Activated T-cell treated with anti-CD3 and anti-CD28 coated beads for 1 hour (primary cell): ENCODE measurements at regions not wholly inside any gene's neighbourhood (a gene's known extent, or its start where the extent isn't known, plus 50 kb on each side); places are given as distances from the start of the nearest gene placed in this dataset.

Experiments used
- DNase-seq: peaks from one replicate; pipeline ENCODE4 v3.0.0-alpha.2; 2020; ENCODE audit warnings: low read depth

DNA sequence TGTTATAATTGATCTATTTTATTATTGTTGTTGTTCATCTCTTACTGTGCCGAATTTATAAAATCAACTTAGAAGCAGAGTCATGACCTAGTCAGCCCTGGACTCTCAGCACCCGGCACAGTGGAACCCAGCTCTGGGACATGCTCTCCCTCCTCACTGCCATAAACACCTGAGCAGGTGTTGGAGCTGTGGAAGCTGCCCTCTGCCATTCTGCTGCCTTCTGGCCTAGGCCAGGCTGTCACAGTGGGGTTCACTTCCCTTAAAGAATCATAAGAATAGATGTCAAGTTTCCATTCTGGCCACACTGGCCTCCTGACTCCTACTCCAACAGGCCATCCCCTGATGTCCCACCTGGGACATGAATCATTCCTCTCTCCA lies 192.2 kb downstream of the ZFP36L2 start:
- no peak for DNase-seq

DNA sequence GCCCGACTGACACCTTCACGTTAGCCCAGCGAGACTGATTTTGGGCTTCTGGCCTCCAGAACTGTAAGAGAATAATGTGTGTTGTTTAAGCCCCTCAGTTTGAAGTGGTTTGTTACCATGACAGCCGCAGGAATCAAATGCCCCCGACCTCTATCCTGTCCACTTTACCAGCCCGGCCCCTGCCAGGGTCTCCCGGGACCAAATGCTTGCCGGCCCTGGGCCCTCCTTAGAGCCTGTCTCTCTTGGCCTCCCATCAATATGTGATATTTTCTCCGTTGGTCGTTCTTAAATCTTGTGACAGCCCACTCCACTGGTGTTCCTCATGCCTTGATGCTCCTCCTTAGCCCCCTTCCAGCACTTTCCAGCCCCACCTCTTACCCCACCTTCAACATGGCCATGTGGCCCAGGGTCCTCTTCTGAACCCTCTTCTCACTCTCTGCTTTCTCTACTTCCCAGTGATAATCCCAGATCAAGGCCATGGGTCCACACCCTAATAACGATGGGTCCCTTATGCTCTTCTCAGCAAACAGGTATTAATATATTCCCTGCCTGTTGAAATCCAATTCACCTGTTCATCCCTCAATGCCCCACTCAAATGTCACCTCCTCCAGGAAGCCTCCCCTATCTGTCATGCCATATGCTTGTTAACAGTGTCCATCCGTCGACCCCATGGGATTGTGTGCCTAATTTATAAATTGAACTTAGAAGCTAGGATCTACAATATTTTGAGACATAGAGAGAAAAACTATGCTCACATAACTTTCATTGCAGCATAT lies 192.8 kb downstream of the ZFP36L2 start:
- no peak for DNase-seq

DNA sequence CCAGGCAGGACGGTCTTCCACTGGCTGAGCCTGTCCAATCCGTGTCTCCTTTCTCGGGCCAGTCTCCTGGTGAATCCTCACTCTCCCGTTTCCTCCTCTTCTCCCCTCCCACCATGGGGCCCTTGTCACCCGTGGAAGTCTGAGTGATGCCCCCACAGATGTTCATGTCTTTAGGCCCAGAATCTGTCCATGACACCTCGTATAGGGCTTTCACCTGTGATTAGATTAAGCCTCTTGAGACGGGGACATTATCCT lies 193.5 kb downstream of the ZFP36L2 start:
- DNase-seq = no peak

DNA sequence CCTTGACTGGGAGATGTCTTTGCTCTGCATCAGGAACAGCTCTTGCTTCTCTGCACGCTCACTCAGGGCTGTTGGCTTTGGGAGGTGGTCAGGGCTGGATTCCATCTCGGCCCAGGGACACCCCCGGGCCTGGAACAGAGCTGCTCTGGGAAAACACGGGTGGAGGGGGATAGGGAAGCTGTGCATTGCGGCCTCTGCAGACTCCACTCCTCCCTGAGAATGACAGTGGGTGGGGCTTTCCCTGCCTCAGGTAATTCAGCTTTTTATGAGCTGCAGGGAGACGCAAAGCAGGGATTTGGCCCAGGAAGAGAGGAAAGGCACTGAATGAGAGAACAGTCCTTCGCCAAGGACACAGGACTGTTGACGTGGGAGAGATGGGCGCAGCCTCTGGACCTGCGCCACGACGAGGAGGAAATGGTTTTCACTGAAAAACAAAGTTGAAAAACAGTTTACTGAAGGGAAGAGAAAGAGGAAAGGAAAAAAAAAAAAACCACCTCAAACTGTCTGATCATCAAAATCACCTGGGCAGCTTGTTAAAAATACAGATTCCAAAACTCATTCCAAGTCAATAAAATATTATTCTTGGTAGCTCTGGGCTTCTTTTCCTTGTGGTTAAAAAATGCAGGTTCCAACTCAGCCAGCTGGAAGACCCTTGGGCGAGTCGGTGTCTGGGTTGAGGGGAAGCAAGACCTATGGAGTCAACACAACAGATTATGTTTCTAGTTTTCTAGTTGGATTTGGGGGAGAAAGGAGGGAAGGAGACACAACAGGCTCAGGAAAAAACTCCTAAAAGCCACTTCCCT lies 194.0 kb downstream of the ZFP36L2 start:
- DNase-seq = no peak

DNA sequence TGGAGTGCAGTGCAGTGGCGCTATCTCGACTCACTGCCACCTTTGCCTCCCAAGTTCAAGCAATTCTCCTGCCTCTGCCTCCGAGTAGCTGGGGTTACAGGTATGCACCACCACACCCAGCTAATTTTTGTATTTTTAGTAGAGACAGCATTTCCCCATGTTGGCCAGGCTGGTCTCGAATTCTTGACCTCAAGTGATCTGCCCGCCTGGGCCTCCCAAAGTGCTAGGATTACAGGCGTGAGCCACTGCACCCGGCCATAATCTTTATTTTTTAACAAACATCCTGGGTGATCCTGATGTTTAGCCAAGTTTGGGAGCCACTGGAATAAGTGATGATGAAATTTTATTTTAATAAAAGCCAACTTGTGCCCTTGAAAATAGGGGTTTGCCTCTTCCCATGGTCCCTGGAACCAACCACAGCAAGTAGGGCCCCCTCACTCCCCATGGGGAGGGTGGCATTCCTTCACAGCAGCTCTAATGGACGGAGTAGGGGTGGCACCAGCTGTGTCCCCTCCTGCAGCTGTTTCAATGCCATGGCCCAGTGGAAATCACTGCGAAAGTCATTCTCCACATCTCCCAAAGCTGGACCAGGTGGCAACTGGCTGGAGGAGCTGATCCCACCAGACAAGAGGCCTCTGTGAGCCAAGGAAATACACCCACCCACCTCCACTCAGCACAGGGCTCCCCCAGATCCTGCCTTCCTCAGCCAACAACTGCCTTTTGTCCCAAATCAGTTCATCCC lies 194.8 kb downstream of the ZFP36L2 start:
- DNase-seq = no peak

DNA sequence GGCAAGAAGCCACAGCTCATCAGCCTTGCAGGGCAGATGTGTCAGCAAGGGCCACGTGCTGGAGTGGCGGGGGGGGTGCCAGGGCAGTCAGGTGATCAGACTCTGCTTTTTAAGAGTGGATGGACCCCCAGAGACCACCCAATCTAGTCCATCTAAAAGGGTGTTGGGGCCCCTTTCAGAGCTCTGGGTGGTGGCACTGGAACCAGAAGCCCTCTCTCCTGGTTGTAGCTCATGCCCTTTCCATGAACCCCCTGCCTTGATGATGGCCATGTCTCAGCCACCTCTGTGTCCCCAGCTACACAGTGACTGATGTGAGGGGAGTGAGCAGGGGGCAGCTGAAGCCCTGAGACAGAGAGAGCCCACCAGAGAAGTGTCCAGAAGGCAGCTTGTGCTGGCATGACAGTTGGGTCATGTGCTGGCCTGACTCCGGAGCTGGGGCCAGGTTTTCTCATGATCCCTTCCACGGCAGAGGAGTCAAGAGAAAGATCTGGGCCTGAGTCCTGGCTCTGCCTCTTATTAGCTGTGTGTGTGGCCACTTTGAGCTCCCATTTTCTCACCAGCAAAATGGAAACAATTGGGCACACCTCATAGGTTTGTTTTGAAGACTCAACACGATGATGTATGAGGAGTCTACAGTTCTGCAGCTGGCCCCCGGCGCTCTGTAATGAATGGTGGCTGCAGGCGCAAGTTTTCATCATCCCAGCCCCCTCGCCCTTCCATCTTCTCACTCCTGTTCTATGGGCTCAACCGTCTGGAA lies 195.7 kb downstream of the ZFP36L2 start:
- no peak for DNase-seq

DNA sequence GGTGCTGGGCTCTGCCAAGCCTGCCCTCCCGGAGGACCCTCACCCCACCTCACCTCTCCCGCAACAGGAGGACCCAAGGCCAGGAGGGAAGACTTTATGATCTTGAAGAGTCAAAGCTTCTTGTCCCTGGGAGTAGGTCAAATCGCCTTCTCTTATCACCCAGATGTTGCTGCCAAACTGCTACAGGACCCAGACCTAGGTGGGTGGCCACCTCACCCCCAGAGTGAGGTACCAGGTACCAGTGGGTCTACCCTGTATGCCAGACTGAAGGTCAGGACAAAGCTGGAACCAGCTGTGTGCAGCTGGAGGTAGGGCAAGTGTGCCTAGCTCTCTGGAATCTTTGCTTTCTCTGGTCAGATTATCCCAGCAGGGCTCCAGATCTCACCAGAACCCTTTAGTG lies 197.2 kb downstream of the ZFP36L2 start:
- DNase-seq = no peak

DNA sequence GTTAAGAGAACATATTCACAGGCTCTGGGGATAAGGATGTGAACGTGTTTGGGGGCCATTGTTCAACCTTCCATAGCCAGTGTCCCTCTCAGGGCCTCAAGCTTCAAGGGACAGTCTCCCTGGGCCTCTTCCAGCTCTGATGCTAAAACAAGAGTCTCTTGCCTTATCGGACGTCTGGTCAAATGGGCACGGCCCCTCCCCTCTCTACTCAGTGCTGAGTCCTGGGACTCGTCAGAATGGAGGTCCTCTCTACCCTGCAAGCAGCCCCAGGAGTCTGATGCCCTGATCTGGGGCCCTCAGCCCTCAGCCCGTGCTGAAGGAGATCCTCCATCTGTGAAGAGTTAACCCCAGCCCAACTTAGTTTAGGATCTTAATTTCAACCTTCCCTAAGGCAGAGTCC lies 198.2 kb downstream of the ZFP36L2 start:
- no peak for DNase-seq

DNA sequence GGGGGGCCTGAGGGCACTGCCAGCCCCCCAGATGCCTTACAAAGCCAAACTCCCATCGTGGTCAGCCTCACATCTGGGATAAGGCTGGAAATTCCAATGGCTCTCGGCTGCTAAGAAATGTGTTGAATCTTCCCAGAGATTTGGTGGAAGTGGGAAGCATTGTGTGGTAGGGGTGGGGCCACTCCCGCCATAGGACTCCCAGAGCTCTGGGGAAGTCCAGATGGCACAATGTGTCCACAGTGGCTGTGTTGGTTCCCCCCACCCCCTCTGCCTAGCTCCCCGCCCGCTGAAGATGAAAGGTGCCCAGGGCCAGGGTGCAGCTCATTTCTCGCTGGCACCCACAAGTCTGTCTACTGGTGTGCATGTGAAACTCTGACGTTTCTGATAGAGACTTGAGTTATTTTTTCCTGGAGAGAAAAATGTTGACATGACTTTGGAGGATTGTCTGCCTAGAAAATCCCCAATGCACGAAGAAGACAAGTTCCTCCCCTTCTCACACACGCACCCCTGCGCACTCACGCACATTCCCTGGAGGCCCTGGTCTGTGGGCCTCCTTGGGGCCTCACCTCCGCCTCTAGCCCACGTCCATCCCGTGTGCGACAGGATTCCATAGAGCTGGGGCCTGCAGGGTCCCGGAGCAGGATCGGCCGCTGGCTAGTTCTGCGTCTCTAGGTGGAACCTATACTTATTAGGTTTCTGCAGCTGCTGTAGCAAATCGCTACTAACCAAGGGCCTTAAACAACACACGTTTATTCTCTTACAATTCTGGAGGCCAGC lies 199.1 kb downstream of the ZFP36L2 start:
- no peak for DNase-seq

DNA sequence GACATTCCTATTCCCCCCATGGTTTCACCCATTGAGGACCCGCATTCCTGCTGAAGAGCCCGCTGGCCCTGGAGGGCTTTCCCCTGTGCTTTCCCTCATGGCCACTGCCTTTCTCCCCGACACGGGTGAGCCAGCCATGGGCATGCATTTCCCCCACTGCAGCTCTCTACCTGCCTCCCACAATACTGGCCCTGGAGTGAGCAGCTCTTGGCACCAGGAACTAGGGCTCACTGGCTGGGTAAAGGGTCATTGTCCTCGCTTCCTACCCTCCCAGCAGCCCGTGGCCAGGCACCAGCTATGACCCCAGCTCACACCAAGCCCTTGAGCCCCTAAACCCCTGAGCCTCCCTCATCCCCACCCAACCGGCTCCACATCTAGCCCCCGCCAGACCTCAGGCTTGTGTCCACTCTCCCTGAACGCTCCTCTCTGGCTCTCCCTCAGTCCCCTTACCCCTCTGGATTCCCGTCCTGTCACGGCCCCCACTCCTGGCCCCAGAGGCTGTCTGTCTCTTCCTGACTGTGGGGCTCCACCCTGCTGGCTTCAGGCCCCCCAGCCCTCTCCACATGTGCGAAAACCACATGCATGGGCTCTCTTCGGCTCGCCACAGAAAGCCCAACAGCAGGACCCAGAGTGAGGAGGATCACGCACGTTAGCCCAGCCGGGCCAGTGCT lies 199.8 kb downstream of the ZFP36L2 start:
- DNase-seq = no peak

DNA sequence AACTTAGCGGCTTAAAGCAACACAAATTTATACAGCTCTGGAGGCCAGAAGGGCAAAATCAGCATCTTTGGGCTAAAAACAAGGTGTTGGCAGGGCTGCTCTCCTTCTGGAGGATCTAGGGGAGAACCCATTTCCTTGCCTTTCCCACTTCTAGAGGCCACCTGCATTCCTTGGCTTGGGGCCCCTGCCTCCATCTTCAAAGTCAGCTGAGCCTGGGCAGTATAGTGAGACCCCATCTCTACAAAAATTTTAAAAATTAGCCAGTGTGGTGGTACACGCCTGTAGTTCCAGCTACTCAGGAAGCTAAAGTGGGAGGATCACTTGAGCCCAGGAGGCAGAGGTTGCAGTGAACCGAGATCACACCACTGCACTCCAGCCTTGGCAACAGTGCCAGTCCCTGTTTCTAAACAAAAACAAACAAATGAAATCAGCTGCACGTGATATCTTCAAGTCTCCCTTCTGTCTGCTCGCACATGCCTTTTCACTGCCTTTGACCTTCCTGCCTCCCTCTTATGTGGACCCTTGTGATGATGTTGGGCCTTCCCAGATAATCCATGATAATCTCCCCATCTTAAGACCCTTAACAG lies 200.6 kb downstream of the ZFP36L2 start:
- DNase-seq = no peak

DNA sequence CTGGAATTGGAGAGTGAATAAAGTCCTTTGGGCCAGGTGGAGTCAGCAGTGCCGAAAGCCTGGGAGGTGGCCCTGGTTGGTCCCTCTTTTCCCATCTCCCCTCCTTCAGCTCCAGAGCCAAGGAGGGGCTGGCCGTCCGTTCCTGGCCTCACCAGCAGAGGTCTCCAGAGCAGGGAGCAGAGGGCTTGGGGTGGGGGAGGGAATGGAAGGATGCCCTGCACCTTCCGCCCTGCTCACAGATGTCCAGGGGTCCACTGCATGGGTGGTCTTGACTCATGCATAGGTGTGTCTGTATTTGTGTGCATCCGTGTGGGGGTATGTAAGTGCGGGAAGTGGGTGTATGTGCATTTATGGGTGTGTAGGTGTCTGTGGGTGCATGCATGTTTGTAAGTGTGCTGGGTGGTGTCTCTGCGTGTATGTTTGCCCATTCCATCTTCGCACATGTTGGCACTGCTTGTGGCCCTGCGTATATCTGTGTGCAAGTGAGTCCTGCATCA lies 201.8 kb downstream of the ZFP36L2 start:
- peak; percentile 29 for DNase-seq

DNA sequence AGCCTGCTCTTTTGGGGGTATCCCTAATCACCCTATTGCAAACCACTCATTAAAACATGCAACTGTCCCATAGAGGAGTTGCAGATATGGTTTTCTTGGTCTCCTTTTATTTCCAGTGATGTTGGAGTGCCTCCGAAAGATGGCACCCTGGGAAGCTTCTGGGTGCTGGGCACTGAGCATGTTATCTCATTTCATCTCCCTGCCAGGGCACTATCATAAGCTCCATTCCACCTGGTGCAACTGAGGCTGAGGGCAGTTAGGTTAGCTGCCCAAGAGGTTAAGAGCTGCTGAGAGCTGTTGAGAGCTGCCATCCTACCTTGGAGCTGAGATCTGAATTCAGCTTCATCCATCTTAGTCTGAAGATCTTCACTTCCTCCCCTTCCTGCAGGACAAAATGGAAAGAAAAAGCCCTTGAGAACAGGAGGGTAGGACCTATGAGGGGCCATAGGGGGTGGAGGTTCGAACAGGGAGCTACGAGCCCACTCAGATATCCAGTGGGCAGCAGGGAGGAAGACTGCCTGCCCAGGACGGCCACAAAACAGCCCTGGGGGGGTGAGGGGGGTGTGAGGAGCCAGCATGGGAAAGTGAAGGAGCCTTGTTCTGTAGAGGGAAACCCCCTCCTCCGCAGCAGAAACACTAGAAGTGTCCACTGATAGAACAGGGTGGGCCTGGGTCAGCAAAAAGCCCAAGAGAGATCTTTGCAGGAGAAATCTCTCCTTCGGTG lies 202.5 kb downstream of the ZFP36L2 start:
- DNase-seq = no peak

DNA sequence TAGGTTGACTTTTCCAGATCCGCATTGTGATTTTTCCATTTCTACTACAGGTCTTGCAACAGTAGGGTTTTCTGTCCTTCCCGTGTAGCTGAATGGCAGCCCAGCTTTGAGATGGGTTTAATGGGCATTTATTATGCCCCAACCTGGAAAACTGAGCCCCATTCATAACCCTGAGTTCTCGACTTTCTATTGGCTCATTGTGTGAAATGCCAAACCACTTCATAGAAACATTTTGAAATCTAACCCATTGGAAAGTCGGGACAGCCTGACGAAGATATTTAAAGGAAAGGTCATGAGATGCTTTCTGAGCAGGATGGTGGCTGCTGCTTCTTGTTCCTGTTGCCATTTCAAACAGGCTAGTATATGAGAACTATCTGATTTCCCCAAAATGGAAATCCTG lies 203.5 kb downstream of the ZFP36L2 start:
- no peak for DNase-seq

DNA sequence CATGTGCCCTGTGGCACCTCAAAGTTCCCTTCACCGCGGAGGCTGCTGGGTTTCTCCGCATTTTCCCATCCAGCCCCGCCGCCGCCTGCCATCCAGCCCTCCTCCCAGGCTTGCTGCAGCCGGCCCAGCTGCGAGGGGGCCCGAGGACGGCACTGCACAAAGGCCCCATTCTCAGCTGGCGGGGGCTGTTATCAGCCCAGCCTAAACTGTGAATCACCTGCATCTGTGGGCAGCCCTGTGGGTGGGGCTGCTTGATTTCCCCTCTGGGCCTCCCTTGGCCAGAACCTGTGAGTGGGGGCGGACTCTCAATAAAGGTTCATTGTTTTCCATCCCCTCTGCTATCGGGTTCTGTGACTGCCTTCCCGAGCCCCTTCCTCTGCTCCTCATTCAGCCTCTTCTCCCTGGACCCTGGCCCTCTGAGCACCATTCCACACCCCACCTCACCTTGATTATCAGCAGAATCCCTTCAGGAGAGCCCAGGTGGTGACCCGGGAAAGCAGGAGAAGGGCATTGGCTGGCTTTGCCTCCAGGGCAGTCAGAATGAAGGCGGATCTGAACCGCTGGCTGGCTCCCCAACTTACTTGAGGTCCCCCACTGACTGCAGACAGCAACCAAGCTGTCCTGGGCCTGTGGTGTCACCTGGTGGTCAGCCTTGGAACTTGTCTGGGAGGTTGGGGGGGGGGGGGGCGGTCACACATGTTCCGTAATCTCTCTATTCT lies 204.5 kb downstream of the ZFP36L2 start:
- DNase-seq = no peak

DNA sequence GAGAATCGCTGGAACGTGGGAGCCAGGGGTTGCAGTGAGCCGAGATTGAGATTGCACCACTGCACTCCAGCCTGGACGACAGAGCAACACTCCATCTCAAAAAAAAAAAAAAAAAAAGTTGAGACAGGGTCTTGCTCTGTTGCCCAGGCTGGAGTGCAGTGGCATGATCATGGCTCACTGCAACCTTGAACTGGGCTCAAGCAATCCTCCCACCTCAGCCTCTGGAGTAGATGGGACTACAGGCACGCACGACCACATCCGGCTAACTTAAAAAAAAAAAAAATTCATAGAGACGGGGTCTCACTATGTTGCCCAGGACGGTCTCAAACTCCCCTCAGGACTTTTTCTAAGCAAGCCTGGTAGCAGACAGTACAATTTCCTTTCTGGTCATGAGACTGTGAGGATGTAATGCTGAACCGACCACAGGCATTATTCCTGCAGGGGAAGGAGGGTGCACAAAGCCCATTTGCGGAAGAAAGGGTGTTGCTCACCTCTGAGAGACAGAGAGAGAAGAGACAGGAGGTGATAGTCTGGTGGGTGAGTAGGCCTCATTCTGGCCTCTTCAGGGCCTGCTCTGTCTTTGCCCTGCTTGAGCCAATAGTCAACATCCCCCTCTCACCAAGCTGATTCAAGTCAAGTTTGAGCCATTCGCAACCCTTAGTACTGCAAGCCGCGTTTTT lies 205.3 kb downstream of the ZFP36L2 start:
- DNase-seq = no peak

DNA sequence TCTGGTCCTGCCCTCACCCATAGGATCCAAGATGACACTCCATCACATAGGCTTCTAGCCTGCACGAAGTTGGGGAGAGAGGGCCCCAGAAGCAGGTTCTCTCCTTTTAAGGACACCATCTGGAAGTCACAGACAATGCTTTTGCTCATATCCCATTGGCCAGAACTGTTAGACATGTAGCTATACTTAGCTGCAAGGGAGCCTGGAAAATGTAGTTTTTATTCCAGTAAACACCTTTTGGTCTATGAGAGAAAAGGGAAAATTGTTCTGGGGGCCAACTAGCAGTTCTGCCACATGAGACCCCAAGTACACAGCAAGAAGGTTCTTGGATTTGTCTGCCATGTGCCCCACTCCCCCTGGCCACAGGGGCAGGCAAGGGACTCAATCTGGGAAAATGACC lies 206.1 kb downstream of the ZFP36L2 start:
- DNase-seq = no peak

DNA sequence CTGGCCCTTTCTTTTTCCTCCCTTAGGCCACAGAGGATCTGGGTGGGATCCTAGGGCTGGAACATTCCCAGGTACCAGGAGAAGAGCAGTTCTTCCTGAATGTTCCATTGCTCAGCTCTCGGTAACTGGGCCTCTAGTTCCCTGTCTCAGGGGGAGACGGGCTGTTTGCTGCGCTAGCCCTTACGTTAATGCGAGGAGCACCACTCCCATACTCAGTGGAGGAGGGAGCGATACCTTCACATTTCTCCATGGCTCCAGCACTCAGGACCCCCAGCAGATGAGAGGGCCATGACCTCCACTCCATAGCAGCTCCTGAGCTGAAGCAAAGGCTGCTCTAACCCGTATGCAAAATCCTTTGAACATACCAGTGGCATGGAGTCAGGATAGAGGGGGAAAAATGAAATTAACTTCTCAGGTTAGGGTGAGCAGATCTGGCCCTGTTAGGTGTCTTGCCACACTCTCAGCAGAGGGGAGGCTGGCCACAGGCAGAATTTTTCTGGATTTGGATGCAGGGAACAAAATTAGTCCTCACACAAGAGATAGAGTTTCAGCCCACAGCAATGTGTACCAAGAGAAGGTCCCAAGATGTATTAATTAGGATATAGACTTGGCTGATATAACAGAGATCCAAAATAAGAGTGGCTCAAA lies 206.7 kb downstream of the ZFP36L2 start:
- no peak for DNase-seq
